Pons (tissue), 1 donor: ENCODE measurements at regions not wholly inside any gene's neighbourhood (a gene's known extent, or its start where the extent isn't known, plus 50 kb on each side); places are given as distances from the start of the nearest gene placed in this dataset.

Experiments used
- DNase-seq: peaks from one replicate; pipeline ENCODE4 v3.0.0-alpha.2; 2016; ENCODE audit warnings: low spot score

DNA sequence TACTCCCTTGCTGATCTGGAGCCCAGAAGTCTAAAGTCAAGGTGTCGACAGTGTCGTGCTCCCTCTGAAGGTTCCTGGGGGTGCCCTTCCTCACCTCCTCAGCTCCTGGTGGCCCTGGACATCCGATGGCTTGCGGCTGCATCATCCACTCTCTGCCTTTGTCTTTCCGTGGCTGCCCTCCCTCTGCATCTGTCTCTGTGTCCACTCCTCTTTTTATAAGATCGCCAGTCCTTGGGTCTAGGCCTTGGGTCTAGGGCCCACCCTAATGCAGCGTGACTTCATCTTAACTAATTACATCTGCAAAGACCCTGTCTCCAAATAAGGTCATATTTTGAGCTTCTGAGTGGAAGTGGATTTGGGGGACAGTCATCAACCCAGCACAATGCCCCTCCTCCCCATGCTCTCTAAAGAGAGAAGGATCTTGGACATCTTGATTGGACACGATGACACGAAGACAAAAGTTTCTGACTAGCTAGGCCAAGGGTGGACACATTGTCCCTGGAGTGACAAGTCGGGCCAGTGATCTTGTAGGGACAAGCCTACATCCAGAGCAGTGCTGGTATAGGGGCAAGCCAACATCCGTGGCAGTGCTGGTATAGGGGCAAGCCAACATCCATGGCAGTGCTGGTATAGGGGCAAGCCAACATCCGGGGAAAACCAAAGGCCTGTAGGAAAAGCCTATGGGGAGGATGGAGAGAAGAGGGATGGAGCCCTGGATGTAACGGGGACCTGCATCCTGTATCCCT lies 93.9 kb upstream of the DIO3 start:
- DNase-seq = no peak

DNA sequence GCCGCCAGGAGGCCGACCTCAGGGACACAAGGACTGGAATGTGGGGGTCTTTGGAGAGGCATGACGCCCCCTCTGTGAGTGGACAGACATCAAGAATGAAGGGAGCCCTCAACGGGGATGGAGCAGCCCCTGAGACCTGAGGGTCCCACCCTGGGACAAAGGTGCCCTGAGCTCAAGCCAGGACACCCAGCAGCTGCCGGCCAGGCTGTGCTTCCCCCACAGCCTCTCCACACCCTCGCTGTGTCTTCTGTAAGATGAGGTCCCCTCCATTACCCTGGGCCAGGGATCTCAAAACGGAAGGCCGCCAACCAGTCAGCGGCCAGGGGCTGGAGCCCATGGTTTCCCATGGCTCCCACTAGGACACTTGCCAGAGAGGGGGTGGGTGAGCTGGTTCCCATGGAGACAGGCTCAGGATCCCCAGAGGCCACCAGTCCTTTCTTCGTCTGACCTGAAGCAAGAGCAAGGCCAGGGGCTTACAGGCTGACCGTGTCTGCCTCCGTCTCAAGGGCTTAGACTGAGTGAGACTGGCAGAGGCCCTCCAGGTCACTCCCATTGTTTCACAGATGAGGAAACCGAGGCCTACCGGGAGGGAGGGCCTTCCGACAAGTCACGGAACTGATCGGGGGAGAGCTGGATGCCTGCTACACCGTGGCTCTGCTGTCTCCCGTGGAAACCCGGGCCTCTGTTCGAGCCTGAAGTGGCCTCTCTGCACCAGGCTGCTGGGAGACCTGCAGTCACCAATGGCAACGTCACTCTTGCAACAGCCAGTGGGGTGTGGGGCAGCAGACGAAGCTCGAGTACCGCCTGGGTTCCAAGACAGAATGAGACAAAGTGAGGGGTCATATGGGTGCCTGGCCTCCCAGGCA lies 91.7 kb upstream of the DIO3 start:
- no peak for DNase-seq

DNA sequence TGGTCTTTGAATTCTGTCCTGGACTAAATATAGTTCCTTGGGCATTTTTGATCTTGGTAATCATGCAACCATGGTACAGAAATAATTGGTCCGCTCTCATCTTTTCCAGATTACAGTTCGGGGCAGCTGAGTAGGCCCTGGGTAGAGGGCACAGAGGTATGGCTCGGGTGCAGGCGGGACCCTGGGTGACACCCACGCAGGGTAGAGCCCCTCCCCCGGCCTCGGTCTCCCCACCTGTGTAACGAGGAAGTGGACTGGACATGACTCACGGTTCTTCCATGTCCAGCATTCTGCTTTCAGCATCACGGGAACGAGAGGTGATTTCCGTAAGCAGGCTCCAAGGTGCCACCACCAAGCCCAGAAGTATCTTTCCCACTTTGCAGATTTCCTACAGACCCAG lies 91.0 kb upstream of the DIO3 start:
- DNase-seq = no peak

DNA sequence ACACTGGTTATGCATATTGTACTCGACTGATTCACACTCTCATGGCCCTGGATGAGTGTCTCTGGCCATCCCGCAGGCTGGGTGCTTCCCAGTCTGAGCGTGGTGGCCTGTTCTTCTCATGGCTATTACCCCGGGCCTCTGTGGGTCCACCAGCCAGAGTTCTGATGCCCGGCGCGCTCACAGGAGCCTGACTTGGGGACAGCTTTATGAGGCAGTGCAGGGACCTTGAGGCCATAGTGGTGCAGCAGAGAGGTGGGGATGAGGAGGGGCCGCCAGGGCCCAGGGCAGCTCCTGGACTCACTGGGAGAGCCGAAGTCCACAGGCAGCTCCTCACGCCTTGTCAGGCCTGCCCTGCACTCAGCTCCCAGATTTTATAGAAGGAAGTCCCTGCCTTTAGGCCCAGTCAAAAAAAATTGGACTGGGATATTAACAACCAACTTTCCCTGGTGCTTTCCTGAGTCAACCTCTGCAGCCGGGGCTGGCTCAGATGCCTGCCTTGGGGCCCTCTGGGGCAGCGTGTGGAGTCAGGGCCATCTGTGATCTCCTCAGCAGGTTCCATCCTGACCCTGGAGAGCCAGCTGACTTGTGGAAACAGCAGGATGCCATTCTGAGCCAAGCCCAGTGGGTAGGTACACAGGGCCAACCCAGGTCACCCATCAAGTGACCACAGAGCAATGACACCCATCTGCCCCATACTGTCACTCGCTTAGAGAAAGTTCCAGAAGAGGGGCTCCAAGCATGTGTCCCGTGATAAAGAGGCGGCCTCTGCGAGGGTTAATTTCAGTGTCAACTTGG lies 89.4 kb upstream of the DIO3 start:
- DNase-seq = no peak

DNA sequence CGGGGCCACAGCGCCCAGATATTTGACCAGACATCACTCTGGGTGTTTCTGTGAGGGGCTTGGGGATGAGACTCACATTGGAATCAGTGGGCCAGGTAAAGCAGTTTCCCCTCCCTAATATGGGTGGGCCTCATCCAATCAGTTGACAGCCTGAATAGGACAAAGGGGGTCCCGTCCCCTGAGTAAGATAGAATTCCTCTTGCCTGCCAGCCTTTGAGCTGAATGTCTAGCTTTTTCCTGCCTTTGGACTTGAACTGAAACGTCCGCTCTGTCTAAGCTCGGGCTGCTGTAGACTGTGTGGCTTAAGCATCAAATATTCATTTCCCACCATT lies 88.8 kb upstream of the DIO3 start:
- no peak for DNase-seq

DNA sequence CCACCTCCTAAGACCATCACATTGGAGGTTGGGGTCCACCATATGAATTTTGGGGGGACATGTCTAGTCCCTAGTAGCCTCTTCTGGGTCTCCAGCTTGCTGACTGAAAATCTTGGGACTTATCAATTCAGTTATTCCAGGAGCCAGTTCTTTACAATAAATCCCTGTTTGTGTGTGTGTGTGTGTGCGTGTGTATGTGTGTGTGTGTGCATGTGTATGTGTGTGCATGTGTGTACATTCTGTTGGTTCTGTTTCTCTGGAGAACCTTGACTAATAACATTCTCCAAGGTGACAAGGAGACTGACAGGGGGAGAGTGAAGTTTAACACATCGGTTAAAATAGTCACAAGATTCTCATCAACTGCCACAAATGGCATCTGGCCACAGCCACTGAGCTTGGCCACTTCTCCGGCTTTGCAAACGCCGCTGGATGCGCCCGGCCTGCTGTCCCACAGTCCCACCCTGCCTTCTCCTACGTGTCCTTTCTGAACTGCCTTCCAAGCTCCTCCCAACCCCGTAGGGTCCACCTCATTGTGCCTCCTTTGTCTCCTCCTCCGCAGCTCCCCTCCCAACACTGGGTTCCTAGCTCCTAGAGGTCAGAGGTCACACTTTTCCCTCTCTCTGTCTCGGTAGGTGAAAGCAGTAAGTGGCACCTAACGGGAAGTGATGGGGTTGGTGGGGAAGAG lies 88.1 kb upstream of the DIO3 start:
- no peak for DNase-seq

DNA sequence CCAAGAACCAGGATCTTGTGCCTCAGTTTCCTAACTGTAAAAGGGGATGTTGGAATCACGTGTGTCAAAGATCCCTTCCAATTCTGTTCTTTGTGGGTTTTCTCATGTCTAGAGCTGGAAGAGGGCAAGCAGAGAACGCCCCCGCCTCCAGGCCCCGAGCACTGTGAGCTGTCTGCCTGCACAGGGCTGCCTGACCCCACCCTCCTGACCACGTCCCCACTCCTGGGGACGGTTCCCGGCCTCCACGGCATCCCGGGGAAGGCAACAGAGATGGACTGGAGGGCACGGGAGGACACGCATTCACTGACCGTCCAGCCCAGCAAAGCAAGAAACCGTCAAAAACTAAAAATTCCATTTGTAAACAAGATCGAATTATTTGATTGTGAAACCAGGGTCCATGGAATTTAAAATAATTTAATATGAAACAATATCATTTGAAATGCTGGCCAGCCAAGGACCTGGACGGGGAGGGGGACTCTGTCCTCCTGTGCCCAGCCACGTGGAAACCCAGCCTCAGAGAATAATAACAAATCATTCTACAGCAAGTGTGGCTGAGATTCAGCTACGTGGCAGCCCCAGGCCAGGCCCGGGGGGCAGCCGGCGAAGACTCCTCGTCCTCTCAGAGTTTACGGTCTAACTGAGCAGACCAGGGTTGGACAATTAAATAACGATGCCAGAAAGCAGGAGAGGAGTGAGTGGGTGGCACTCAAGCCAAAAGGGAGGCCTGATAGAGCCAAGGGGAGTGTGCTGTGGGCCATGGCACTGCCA lies 87.3 kb upstream of the DIO3 start:
- DNase-seq = no peak

DNA sequence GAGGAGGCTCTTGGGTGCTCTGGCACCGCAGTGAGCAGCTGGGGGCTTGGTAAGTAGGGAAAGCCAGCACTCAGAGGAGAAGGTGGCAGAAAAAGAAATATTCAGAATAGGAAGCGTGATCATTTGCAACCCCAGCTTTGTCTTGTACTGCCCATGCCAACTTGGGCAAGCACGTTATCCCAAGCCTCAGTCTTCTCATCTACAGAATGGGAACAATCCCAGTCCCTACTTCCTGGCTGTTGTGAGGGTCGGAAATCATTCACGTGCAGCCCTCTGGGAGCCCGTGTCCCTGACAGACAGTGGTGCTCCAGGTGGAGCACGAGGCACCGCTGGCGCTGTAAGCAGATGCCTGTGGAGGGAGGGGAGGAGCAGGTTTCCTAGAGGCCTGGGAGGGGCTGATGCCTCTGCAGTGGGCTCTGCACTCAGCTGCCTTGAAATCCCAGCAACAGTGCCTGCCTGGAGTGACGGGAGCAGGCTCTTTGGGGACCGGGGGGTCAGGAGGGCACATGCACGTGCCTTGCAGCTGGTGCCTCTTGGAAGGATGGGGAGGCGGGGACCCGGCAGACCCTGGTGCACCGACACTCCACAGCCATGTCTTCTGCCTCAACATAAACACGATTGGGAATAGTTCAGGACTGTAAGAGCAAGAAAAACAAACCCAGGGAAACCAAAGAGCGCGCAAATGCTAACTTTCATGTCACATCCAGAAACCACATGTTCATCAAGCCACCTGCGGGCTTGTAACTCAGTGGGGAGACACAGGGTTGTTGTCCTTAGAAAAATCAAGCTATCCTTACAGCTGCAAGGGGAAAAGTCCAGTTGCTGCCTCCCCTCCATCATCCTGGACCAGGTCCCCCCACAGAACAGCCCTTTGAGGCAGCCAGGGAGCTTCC lies 86.5 kb upstream of the DIO3 start:
- DNase-seq = no peak

DNA sequence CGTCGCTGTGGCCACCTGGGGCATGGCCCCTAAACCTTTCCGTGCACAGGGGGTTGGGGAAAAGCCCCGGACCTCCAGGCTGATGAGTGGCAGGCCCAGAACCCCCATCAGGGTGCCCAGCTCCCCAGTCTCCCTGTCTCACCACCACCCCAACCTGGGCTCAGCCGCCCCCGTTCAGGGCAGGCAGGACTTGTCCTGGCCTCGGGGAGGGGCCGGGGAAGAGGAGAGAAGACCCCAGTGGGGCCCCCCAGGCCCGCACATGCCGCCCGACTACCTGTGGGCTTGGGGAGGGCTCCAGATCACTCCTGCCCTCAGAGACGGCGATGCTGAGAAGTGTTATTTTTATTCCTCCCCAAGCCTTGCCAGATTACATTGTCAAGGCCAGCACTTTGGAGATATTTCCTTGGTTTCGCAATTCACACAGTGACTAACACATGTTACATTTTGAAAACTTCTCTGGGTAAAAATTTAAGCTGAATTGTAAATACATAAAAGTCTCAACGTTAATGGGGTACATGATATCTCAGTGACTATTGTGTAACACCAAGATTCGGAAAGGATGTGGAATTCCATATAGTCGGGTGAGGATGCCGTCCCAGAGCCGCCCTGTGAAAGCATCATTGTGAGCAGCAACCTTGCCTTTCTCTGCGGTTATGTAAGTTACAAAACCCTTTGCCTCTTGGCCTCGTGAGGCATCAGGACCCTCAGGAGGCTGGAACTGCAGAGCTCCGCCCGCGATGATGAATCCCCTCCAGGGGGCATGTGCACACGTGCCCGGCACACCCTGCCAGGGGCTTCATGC lies 85.6 kb upstream of the DIO3 start:
- no peak for DNase-seq

DNA sequence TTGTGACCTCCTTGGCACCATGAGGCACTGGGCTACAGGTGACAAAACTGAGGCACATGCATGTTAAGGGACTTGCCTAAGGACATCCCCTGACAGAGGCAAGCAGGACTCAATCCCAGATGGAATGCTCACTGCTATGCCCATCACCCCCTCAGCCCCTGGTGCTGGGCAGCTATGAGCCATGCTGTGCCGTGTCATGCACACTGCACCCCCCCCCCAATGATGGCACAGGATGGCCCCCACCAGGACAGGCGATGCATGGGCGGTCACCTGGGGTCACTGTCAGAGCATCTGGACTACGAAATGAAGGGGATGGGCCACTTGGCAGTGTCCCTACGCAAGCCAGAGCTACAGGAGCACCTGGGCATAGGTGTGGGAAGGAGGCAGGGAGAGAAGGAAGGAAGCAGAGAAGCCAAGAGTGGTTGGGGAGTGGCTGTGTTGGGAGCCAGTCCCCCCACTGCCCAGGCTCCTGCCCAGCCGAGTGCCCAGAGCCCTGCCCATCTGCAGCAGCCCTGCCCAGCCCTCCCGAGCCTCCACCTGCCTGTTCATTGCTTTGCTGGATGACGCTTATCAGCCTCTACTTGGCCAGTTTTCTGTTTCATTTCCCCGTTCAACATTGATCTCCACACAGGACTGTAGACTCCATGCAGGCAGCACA lies 84.9 kb upstream of the DIO3 start:
- DNase-seq = no peak

DNA sequence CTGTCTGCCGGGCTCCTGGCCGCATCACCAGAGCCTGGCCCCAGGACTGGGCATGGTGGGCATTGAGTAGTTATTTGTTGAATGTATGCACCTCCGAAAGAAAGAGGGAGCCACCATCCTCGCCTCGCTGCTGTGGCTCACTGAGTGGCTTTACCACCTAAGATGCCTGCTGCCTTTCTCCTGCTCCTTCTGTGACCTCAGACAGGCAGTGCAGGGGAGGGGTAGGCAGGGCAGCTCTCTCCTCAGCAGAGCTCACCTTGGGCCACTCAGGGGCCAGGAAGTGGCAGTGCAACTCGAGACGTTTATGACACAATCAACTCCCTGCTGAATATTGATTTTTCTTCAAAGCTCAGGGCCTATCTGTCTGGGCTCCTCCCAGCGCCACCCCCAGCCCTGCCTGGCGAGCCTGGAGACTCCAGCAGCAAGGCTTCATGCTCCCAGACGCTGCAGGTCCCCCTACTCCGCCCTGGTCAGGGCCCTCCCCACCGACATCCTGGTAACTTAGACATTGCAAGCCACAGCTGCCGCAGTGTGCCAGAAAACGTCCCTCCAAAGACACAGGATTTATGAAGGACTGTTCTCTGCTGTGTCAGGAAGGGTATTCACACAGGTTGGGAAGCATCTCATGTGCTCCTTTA lies 84.3 kb upstream of the DIO3 start:
- DNase-seq = no peak

DNA sequence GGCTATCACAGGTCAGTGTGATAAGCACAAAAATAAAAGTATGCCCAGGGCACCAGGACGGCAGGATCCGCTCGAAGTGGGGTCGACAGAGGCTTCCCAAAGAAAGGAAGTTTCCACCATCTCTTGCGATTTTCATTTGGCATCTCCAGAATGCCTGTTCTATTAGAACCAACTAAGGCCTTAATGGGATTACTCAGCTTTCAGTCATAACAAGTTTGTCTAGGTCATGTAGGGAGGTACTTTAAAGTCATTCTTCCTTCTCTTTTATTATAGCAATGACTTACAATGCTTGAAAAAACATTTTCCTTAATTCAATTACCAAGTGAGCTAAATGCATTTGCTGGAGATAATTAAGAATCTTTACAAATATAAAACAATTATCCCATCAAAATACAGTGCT lies 83.6 kb upstream of the DIO3 start:
- DNase-seq = no peak

DNA sequence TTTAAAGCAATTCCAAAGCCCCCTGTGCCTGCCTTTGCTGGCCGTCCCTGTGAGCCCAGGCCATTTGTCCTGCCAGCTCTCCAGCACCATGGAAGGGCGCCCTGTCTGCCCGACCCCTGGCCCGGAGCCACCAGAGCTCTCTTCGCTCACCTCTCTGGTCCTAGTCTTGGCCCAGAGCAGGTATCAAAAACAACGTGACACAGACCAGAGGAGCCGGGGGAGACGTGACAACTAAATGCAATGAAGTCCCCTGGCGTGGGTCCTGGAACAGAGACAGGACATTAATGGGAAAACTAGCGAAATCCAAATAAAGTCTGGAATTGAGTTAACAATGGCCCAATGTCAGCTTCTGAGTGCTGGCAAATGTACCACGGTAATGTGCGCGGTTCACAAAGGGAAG lies 83.2 kb upstream of the DIO3 start:
- no peak for DNase-seq

DNA sequence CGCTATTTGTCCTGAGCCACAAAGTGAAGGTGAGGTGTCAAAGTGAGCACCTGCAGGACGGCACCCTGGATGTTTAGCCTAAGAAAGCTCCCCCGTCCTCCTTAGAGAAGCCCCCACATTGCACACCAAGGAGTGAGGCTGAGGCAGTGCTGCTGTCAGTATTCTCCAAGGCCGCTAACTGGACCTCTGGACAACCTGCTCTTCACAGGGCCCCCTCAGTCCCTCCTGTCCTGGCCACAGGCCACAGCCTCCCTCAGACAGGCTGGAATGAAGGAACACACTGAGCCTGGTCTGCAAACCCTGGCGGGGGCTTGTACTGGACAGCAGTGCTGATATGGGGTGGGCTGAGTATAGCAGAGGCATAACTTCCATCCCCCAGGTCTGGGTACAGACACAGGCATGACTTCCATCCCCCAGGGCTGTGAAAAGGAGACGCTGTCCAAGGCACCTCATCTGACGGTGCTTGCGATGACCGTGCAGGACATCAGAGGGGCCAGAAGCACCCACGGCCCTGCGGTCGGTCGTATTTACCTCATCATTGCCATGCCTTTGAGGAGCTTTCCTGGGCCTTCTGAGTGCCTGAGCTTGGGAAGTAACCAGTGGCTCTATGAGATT lies 82.4 kb upstream of the DIO3 start:
- no peak for DNase-seq

DNA sequence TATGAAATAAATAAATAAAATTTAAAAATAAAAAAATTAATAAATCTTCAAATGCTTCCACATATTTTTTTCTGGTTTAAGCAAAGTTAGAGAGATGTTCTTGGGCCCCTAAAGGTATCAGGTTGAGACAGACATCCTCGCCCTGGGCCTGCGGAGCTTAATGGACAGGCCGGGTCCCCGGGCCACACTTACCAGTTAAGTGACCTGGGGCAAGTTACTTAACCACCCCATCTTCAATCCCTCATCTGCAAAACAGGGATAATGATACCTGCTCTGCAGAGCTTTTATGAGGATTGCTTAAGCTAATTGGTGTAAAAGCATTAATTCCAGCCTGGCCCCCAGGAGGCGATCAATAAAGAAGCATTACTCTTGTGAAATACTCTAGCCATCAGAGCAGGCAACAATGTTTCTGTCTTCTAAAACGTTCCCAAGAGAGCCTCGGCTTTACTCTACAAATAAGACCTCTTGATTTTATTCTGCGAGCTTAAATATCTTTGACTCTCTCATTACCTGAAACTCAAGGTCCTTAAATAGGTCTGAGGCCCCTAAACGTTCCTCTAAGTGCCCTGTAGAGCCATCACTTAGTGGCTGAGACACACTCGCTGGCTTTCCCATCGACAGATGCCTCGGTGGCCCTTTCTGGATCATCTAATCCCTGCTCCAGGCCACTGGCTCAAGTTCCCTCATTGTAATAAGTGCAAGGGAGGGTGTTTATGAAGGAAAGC lies 81.1 kb upstream of the DIO3 start:
- DNase-seq = no peak

DNA sequence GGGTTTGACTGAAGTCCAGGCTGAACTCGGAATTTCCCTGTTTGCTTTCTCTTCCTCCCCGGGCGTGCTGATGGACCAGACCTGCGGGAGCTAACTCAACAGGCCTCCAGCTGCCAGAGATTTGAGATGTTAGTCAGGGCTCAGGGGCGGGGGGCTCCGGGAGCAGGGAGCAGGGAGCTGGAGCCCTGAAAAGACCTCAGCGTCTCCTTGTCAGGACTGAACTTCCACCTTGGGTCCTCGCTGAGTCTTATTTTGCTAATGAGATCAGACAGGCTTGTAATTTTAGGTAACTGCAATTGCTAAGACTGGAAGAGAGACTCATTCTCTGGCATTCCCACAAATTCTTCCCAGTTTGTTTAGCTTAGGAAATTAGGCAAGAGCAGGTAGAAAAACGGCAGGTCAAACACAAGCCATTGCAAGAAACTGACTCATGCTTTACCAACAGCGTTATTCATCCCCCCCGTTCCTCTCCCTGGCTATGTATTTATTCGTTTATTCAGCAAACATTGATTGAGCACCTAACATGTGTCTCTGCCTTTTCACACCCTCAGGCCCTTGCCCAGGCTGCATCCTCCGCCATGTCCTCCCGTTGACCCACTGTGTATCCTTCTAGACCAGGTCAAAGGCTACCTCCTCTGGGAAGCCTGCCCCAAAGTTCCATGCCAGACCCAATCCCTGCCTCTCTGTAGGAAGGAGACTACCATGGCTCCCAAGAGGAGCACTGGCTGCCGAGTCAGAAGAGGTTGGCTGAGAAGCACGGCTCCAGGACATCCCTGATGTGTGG lies 80.4 kb upstream of the DIO3 start:
- no peak for DNase-seq

DNA sequence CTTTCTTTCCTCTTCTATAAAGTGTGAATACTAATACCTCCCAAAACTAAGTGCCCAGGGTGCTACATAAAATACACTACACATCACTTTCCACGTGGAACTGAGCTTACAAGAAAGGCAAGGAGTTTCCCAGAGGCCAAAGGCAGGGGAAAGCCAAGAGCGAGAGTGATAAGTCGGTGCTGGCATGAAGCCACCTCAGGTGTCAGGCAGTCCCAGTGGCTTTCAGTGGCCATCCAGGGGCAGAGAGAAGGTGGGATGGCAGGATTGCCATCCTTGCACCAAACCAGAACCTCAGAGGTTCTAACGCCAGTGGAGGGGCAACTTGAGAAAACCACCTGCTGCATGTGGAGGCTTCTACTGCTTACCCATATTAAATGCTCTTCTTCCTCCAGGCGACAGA lies 79.7 kb upstream of the DIO3 start:
- DNase-seq = no peak
